HG02588 (cell line): ENCODE measurements at regions not wholly inside any gene's neighbourhood (a gene's known extent, or its start where the extent isn't known, plus 50 kb on each side); places are given as distances from the start of the nearest gene placed in this dataset.

ENCODE experiments used
- ATAC-seq: cut with Tn5 transposase; IDR thresholded peaks from one replicate; pipeline ENCODE4 v1.9.1; 2021; ENCODE audit warnings: mild to moderate bottlenecking, moderate library complexity; ENCODE audit not compliant: unreplicated experiment

DNA sequence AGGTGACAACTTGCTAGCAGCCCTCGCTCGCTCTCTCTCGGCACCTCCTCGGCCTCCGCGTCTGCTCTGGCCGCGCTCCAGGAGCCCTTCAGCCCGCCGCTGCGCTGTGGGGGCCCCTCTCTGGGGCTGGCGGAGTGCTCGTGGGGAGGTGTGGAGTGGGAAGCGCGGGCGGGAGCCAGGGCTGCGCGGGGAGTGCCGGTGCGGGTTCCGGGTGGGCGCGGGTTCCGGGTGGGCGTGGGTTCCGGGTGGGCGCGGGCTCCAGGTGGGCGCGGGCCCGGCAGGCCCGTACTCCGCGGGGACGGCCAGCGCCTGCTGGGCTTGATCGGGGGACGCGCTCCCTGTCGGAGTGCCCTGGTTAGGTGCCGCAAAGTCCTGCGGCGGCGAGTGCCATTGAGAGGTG lies 384.3 kb downstream of the GPM6A start:
- no peak for ATAC-seq

GRCh38 chr4:175431694-175432093 lies 380.4 kb downstream of the GPM6A start:
- ATAC-seq = no peak

DNA sequence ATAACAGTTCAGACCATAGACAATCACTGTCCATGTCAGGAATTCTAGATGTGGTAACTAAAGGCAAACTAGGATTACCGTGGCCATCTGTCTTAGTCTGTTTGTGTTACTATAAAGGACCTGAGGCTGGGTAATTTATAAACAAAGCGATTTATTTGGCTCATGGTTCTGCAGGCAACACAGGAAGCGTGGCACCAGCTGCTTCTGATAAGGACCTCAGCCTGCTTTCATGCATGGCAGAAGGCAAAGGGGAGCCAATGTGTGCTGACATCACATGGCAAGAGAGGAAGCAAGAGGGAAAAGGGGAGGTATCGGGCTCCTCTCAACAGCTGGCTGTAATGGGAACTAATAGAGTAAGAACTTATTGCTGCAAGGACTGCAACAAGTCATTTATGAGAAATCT lies 376.7 kb downstream of the GPM6A start:
- no peak for ATAC-seq

GRCh38 chr4:175436196-175436595 lies 375.9 kb downstream of the GPM6A start:
- no peak for ATAC-seq

- no peak for ATAC-seq
Measured at GRCh38 chr4:175440786-175441185, 371.3 kb downstream of the GPM6A start.

GRCh38 chr4:175441256-175441655 lies 370.8 kb downstream of the GPM6A start:
- ATAC-seq = no peak

GRCh38 chr4:175443547-175443946 lies 368.5 kb downstream of the GPM6A start:
- no peak for ATAC-seq

- ATAC-seq = no peak
Measured at GRCh38 chr4:175444512-175444911, 367.6 kb downstream of the GPM6A start.

GRCh38 chr4:175447016-175447415 lies 365.0 kb downstream of the GPM6A start:
- no peak for ATAC-seq

DNA sequence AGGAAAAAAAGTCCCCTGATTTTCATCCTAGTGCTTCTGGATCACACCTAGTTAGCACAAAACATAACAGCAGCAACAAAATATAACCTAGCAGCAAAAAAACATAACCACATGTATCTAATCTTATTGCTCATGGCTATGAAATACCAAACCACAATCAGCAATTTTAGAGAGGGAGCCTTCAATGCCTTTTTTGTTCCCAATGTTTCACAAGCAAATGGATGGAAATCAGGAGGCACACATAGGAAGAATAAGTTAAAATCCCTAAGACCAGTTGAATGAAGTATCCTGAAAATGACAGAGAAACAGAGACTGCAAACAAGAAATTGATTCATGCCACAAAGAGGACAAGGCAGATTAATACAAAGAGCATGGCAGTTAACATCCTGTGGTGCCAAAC lies 361.6 kb downstream of the GPM6A start:
- no peak for ATAC-seq

- ATAC-seq = no peak
Measured at GRCh38 chr4:175451238-175451965, 360.7 kb downstream of the GPM6A start.

DNA sequence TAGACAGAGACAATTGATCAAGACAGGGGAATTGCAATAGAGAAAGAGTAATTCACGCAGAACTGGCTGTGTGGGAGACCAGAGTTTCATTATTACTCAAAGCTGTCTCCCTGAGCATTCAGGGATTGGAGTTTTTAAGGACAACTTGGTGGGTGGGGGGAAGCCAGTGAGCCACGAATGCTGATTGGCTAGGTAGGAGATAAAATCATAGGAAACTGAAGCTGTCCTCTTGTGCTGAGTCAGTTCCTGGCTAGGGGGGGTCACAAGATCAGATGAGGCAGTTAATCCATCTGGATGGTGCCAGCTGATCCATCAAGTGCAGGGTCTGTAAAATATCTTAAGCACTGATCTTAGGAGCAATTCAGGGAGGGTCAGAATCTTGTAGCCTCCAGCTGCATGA lies 358.6 kb downstream of the GPM6A start:
- no peak for ATAC-seq

GRCh38 chr4:175456131-175456530 lies 355.9 kb downstream of the GPM6A start:
- no peak for ATAC-seq

- no peak for ATAC-seq
Measured at GRCh38 chr4:175457956-175458355, 354.1 kb downstream of the GPM6A start.

DNA sequence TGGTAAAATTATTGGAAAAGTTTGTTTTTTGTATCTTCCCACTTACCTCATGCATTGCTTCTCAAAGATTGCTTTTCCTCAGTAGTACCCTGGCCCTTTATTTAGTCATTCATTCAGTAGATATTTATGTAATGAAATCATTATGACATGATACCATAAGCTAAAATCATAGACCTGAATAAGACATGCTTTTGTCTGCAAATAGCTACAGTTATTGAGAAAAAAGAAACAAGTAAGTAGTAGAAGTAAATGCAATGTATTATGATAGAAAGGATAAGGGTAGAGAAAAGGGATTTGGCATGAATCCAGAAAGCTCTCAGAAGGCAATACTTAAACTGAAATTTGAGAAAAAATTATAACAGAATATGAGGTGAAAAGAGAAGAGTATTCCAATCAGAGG lies 352.5 kb downstream of the GPM6A start:
- ATAC-seq = no peak

GRCh38 chr4:175460414-175460813 lies 351.6 kb downstream of the GPM6A start:
- ATAC-seq = no peak

GRCh38 chr4:175469514-175469913 lies 342.6 kb downstream of the GPM6A start:
- ATAC-seq = no peak

- no peak for ATAC-seq
Measured at GRCh38 chr4:175470131-175470530, 341.9 kb downstream of the GPM6A start.

- no peak for ATAC-seq
Measured at GRCh38 chr4:175480404-175480803, 331.7 kb downstream of the GPM6A start.

- no peak for ATAC-seq
Measured at GRCh38 chr4:175499735-175500352, 312.2 kb downstream of the GPM6A start.

GRCh38 chr4:175504318-175504717 lies 307.7 kb downstream of the GPM6A start:
- no peak for ATAC-seq

DNA sequence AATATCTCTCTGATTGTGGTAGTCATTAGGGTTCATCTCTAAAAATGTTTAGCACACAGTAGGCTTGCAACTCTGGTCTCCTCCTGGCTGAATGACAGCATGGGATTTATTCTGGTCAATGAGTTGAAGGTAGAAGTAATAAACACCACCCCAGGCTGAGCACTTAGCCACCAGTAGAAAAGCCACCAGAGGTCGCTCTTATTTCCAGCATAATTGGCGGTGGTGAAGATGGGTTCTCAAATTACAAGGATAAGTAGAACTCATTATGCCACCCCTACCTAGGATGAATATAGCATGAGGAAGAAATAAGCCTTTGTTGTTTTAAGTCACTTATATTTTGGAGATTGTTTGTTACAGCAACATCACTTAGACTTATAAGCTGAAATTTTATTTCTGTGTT lies 302.7 kb downstream of the GPM6A start:
- no peak for ATAC-seq

GRCh38 chr4:175511861-175512260 lies 300.2 kb downstream of the GPM6A start:
- ATAC-seq = no peak
